ENCODE measurements at regions not wholly inside any gene's neighbourhood (a gene's known extent, or its start where the extent isn't known, plus 50 kb on each side); places are given as distances from the start of the nearest gene placed in this dataset.

DNA sequence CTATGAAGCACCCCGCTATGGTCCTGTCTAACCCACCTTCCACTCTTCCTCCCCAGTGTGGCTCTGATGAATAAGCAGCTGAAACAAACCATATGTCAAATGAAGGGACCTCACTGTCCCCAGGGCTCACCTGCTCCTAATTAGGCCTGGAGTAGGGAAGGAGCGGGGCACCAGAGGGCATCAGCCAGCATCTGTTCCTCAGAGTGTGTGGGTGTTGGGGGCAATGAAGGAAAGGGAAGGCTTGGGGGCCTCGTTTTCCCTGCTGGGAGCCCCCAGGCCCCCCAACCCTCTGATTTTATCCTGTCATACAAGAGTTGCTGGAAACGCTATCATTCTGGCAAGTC, 274.7 kb downstream of the HAUS1 start:
- TF ChIP-seq POLR2A (IDR thresholded peaks at IDR 0.05) (no peak), POLR2AphosphoS5 (IDR thresholded peaks at IDR 0.05) (no peak)
- TF ChIP-seq, protein P1, sequence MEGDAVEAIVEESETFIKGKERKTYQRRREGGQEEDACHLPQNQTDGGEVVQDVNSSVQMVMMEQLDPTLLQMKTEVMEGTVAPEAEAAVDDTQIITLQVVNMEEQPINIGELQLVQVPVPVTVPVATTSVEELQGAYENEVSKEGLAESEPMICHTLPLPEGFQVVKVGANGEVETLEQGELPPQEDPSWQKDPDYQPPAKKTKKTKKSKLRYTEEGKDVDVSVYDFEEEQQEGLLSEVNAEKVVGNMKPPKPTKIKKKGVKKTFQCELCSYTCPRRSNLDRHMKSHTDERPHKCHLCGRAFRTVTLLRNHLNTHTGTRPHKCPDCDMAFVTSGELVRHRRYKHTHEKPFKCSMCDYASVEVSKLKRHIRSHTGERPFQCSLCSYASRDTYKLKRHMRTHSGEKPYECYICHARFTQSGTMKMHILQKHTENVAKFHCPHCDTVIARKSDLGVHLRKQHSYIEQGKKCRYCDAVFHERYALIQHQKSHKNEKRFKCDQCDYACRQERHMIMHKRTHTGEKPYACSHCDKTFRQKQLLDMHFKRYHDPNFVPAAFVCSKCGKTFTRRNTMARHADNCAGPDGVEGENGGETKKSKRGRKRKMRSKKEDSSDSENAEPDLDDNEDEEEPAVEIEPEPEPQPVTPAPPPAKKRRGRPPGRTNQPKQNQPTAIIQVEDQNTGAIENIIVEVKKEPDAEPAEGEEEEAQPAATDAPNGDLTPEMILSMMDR (IDR thresholded peaks at IDR 0.05 in 8 of 11, conservative IDR thresholded peaks at IDR 0.05 in 3 of 11) = no peak

Data from spleen (tissue), 7 donors.